ENCODE measurements at regions not wholly inside any gene's neighbourhood (a gene's known extent, or its start where the extent isn't known, plus 50 kb on each side); places are given as distances from the start of the nearest gene placed in this dataset.

GRCh38 chr4:181077341-181077740, 1165.9 kb upstream of the TENM3 start:
- TF ChIP-seq CTCF (IDR thresholded peaks at IDR 0.05), result no peak
- no peak for TF ChIP-seq EP300 (IDR thresholded peaks at IDR 0.05)
- TF ChIP-seq POLR2A (IDR thresholded peaks at IDR 0.05), result no peak
